ENCODE measurements at regions not wholly inside any gene's neighbourhood (a gene's known extent, or its start where the extent isn't known, plus 50 kb on each side); places are given as distances from the start of the nearest gene placed in this dataset.
A peak's percentile ranks its signal among the peaks of the same experiment; 100 is the strongest.

DNA sequence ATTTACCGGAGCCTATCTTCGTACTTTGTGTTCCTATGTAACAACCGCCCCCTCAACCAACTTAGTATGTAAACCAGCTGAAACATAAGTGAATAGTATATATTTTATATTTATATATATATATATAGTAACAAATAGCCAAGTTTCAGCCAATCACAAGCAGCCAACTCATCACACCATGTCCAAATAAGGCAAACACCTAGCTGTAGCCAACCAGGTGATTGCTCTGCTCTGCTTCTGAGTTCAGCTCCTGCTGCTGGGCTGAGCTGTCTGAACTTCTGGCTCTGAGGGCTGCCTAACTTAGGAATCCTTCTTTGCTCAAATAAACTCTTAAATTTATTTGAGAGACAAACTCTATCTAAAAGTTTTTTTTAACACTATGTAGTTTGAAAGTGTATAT, 101.6 kb upstream of the SOX4 start:
- 91% methylated on average over 2 of the region's 3 CpGs; no CpG with 5 or more reads in 1 of the 2 experiments for WGBS, 2 experiments (ENCODE audit: insufficient coverage in 1 of 2, insufficient read length in 1 of 2)
- Mint-ChIP-seq H3K4me1 (no peaks in the 10 kb centered on the region), H3K27me3 (ENCODE audit: insufficient read depth) (peaks cover 10% of the 10 kb centered on the region), H3K9me3 (peaks cover 6% of the 10 kb centered on the region), H3K4me3 (no peak overlapping the region), H3K36me3 (ENCODE audit: low read depth) (peaks cover 3% of the 10 kb centered on the region), H3K27ac (no peak overlapping the region)
- no peaks in the 10 kb centered on the region for H3K9me3 ChIP-seq (ENCODE audit: control insufficient read depth, low read length)
- H3K4me3 ChIP-seq (ENCODE audit: low read length), result no peak overlapping the region
- H3K36me3 ChIP-seq (ENCODE audit: control insufficient read depth, insufficient read depth, low read length), result no peaks in the 10 kb centered on the region
- H3K4me1 ChIP-seq (ENCODE audit: control insufficient read depth, insufficient read depth, low read length), result no peaks in the 10 kb centered on the region
- H3K27me3 ChIP-seq (ENCODE audit: control insufficient read depth, insufficient read depth, low read length, poor library complexity, severe bottlenecking), result no peaks in the 10 kb centered on the region
- peak; percentile 14 for DNase-seq
- no peak overlapping the region for H3K27ac ChIP-seq (ENCODE audit: low read depth, low read length)
- TF ChIP-seq, protein P1, sequence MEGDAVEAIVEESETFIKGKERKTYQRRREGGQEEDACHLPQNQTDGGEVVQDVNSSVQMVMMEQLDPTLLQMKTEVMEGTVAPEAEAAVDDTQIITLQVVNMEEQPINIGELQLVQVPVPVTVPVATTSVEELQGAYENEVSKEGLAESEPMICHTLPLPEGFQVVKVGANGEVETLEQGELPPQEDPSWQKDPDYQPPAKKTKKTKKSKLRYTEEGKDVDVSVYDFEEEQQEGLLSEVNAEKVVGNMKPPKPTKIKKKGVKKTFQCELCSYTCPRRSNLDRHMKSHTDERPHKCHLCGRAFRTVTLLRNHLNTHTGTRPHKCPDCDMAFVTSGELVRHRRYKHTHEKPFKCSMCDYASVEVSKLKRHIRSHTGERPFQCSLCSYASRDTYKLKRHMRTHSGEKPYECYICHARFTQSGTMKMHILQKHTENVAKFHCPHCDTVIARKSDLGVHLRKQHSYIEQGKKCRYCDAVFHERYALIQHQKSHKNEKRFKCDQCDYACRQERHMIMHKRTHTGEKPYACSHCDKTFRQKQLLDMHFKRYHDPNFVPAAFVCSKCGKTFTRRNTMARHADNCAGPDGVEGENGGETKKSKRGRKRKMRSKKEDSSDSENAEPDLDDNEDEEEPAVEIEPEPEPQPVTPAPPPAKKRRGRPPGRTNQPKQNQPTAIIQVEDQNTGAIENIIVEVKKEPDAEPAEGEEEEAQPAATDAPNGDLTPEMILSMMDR (conservative IDR thresholded peaks at IDR 0.05), result no peak
- no peak overlapping the region for H3K9ac ChIP-seq (ENCODE audit: extremely low read depth, low read length, poor library complexity, severe bottlenecking)

- Histone ChIP-seq H3K9ac (ENCODE audit: extremely low read depth, low read length, poor library complexity, severe bottlenecking) (no peak overlapping the region), H3K9me3 (ENCODE audit: control insufficient read depth, low read length) (no peaks in the 10 kb centered on the region), H3K36me3 (ENCODE audit: control insufficient read depth, insufficient read depth, low read length) (no peaks in the 10 kb centered on the region), H3K27me3 (ENCODE audit: control insufficient read depth, insufficient read depth, low read length, poor library complexity, severe bottlenecking) (no peaks in the 10 kb centered on the region), H3K27ac (ENCODE audit: low read depth, low read length) (no peak overlapping the region), H3K4me1 (ENCODE audit: control insufficient read depth, insufficient read depth, low read length) (no peaks in the 10 kb centered on the region), H3K4me3 (ENCODE audit: low read length) (no peak overlapping the region)
- 90 to 91% methylated on average over 4 to 8 of the region's 8 CpGs for WGBS, 2 experiments (ENCODE audit: insufficient coverage in 1 of 2, insufficient read length in 1 of 2)
- peaks cover 12% of the 10 kb centered on the region for H3K27me3 Mint-ChIP-seq (ENCODE audit: insufficient read depth)
- peaks cover 6% of the 10 kb centered on the region for H3K9me3 Mint-ChIP-seq
- H3K27ac Mint-ChIP-seq, result no peak overlapping the region
- H3K4me1 Mint-ChIP-seq, result no peaks in the 10 kb centered on the region
- no peak overlapping the region for H3K4me3 Mint-ChIP-seq
- peaks cover 3% of the 10 kb centered on the region for H3K36me3 Mint-ChIP-seq (ENCODE audit: low read depth)
- TF ChIP-seq, protein P1 (conservative IDR thresholded peaks at IDR 0.05), result peak; percentile 53
- DNase-seq, result peak; percentile 56
Measured at GRCh38 chr6:21494505-21494904, 99.0 kb upstream of the SOX4 start.

- Mint-ChIP-seq H3K9me3 (peaks cover 6% of the 10 kb centered on the region), H3K36me3 (ENCODE audit: low read depth) (peaks cover 3% of the 10 kb centered on the region), H3K4me1 (peaks cover 15% of the 10 kb centered on the region), H3K4me3 (no peak overlapping the region), H3K27ac (no peak overlapping the region), H3K27me3 (ENCODE audit: insufficient read depth) (peaks cover 12% of the 10 kb centered on the region)
- H3K27me3 ChIP-seq (ENCODE audit: control insufficient read depth, insufficient read depth, low read length, poor library complexity, severe bottlenecking), result no peaks in the 10 kb centered on the region
- no peak overlapping the region for H3K4me3 ChIP-seq (ENCODE audit: low read length)
- no peak for DNase-seq
- 82 to 100% methylated on average over 1 to 3 of the region's 3 CpGs for WGBS, 2 experiments (ENCODE audit: insufficient coverage in 1 of 2, insufficient read length in 1 of 2)
- H3K9me3 ChIP-seq (ENCODE audit: control insufficient read depth, low read length), result no peaks in the 10 kb centered on the region
- TF ChIP-seq, protein P1 (conservative IDR thresholded peaks at IDR 0.05), result no peak
- no peak overlapping the region for H3K9ac ChIP-seq (ENCODE audit: extremely low read depth, low read length, poor library complexity, severe bottlenecking)
- H3K36me3 ChIP-seq (ENCODE audit: control insufficient read depth, insufficient read depth, low read length), result no peaks in the 10 kb centered on the region
- H3K27ac ChIP-seq (ENCODE audit: low read depth, low read length), result no peak overlapping the region
- H3K4me1 ChIP-seq (ENCODE audit: control insufficient read depth, insufficient read depth, low read length), result peaks cover 11% of the 10 kb centered on the region
Measured at GRCh38 chr6:21496196-21496595, 97.4 kb upstream of the SOX4 start.

Measured in endodermal cell (in vitro differentiated cells).